GM21526 (cell line): ENCODE measurements at regions not wholly inside any gene's neighbourhood (a gene's known extent, or its start where the extent isn't known, plus 50 kb on each side); places are given as distances from the start of the nearest gene placed in this dataset.
"Not testable (repeated sequence)": the region's sequence is repeated elsewhere in the genome, so short reads cannot be mapped to it uniquely, and the experiment has no call there.

Experiments used
- ATAC-seq: cut with Tn5 transposase; IDR thresholded peaks from one replicate; pipeline ENCODE4 v1.9.1; 2021; ENCODE audit warnings: moderate library complexity; ENCODE audit not compliant: unreplicated experiment, low FRiP score

- ATAC-seq, result no peak
Measured at GRCh38 chrX:42290608-42291007, 367.3 kb upstream of the CASK start.

- ATAC-seq, result no peak
Measured at GRCh38 chrX:42289492-42290385, 366.4 kb upstream of the CASK start.

- ATAC-seq, result not testable (repeated sequence)
Measured at GRCh38 chrX:42285681-42286080, 362.3 kb upstream of the CASK start.

- ATAC-seq, result no peak
Measured at GRCh38 chrX:42276982-42277690, 353.8 kb upstream of the CASK start.

GRCh38 chrX:42274151-42274550 lies 350.8 kb upstream of the CASK start:
- no peak for ATAC-seq

- ATAC-seq, result no peak
Measured at GRCh38 chrX:42273387-42273786, 350.0 kb upstream of the CASK start.

- ATAC-seq, result no peak
Measured at GRCh38 chrX:42269186-42269585, 345.8 kb upstream of the CASK start.

GRCh38 chrX:42260854-42261253 lies 337.5 kb upstream of the CASK start:
- no peak for ATAC-seq

- ATAC-seq, result no peak
Measured at GRCh38 chrX:42248226-42248625, 324.9 kb upstream of the CASK start.

- ATAC-seq, result no peak
Measured at GRCh38 chrX:42247241-42247640, 323.9 kb upstream of the CASK start.

GRCh38 chrX:42246814-42247213 lies 323.5 kb upstream of the CASK start:
- no peak for ATAC-seq

- no peak for ATAC-seq
Measured at GRCh38 chrX:42242004-42242403, 318.6 kb upstream of the CASK start.

GRCh38 chrX:42241421-42241820 lies 318.1 kb upstream of the CASK start:
- ATAC-seq, result no peak

GRCh38 chrX:42237956-42238355 lies 314.6 kb upstream of the CASK start:
- no peak for ATAC-seq

GRCh38 chrX:42229533-42229932 lies 306.2 kb upstream of the CASK start:
- no peak for ATAC-seq

- ATAC-seq, result no peak
Measured at GRCh38 chrX:42220666-42221065, 297.3 kb upstream of the CASK start.

- ATAC-seq, result no peak
Measured at GRCh38 chrX:42220083-42220482, 296.7 kb upstream of the CASK start.

GRCh38 chrX:42219231-42219630 lies 295.9 kb upstream of the CASK start:
- ATAC-seq, result no peak

GRCh38 chrX:42195506-42195905 lies 272.2 kb upstream of the CASK start:
- no peak for ATAC-seq

GRCh38 chrX:42189576-42189975 lies 266.2 kb upstream of the CASK start:
- ATAC-seq, result no peak

GRCh38 chrX:42188730-42189129 lies 265.4 kb upstream of the CASK start:
- ATAC-seq, result no peak

- ATAC-seq, result no peak
Measured at GRCh38 chrX:42176789-42177188, 253.4 kb upstream of the CASK start.
